ENCODE measurements at regions not wholly inside any gene's neighbourhood (a gene's known extent, or its start where the extent isn't known, plus 50 kb on each side); places are given as distances from the start of the nearest gene placed in this dataset.
"Not testable (repeated sequence)": the region's sequence is repeated elsewhere in the genome, so short reads cannot be mapped to it uniquely, and the experiment has no call there.

- H3K9me3 ChIP-seq (ENCODE audit: insufficient read depth, low read depth, low read length); H3K27me3 ChIP-seq (ENCODE audit: insufficient read depth, low read length); H3K4me1 ChIP-seq (ENCODE audit: insufficient read depth, low read length); H3K27ac ChIP-seq (ENCODE audit: low read depth, low read length); H3K9ac ChIP-seq (ENCODE audit: low read depth, low read length); H3K36me3 ChIP-seq (ENCODE audit: insufficient read depth, low read length); H3K4me3 ChIP-seq (ENCODE audit: low read length): not testable (repeated sequence)
- WGBS = 97% methylated on average over 2 of the region's 3 CpGs
Measured at GRCh38 chr16:86267657-86268056, 242.7 kb upstream of the FOXF1 start.

- H3K9me3 ChIP-seq (ENCODE audit: insufficient read depth, low read depth, low read length) = no peaks in the 10 kb centered on the region
- H3K27me3 ChIP-seq (ENCODE audit: insufficient read depth, low read length) = no peaks in the 10 kb centered on the region
- H3K27ac ChIP-seq (ENCODE audit: low read depth, low read length) = no peak overlapping the region
- no peak overlapping the region for H3K9ac ChIP-seq (ENCODE audit: low read depth, low read length)
- no peaks in the 10 kb centered on the region; the same call in 1 of the 2 replicates for H3K4me1 ChIP-seq (ENCODE audit: insufficient read depth, low read length)
- no peak overlapping the region for H3K4me3 ChIP-seq (ENCODE audit: low read length)
- no peaks in the 10 kb centered on the region for H3K36me3 ChIP-seq (ENCODE audit: insufficient read depth, low read length)
- WGBS = 76% methylated on average over 7 of the region's 7 CpGs
Measured at GRCh38 chr16:86270696-86271095, 239.6 kb upstream of the FOXF1 start.

- Histone ChIP-seq H3K27ac (ENCODE audit: low read depth, low read length) (no peak overlapping the region), H3K4me1 (ENCODE audit: insufficient read depth, low read length) (peaks cover 10% of the 10 kb centered on the region; the same call in 1 of the 2 replicates), H3K4me3 (ENCODE audit: low read length) (no peak overlapping the region), H3K9me3 (ENCODE audit: insufficient read depth, low read depth, low read length) (no peaks in the 10 kb centered on the region), H3K9ac (ENCODE audit: low read depth, low read length) (no peak overlapping the region), H3K27me3 (ENCODE audit: insufficient read depth, low read length) (0 out of 2 replicates have a peak, but pooled peaks cover 4% of the 10 kb centered on the region), H3K36me3 (ENCODE audit: insufficient read depth, low read length) (no peaks in the 10 kb centered on the region)
- 100% methylated on average over 1 of the region's 1 CpG for WGBS
Measured at GRCh38 chr16:86272744-86273143, 237.6 kb upstream of the FOXF1 start.

GRCh38 chr16:86277221-86277620 is 233.1 kb upstream of the FOXF1 start:
- H3K9ac ChIP-seq (ENCODE audit: low read depth, low read length) = no peak overlapping the region
- H3K27ac ChIP-seq (ENCODE audit: low read depth, low read length) = peak overlapping the region; percentile 45; the same call in 1 of the 2 replicates
- no peaks in the 10 kb centered on the region for H3K36me3 ChIP-seq (ENCODE audit: insufficient read depth, low read length)
- H3K27me3 ChIP-seq (ENCODE audit: insufficient read depth, low read length) = peaks cover 17% of the 10 kb centered on the region
- peaks cover 19% of the 10 kb centered on the region; the same call in 1 of the 2 replicates for H3K4me1 ChIP-seq (ENCODE audit: insufficient read depth, low read length)
- H3K9me3 ChIP-seq (ENCODE audit: insufficient read depth, low read depth, low read length) = no peaks in the 10 kb centered on the region
- no peak overlapping the region for H3K4me3 ChIP-seq (ENCODE audit: low read length)
- WGBS = 34% methylated on average over 3 of the region's 3 CpGs

- not testable (repeated sequence) for H3K36me3 ChIP-seq (ENCODE audit: insufficient read depth, low read length); H3K9ac ChIP-seq (ENCODE audit: low read depth, low read length); H3K4me3 ChIP-seq (ENCODE audit: low read length); H3K9me3 ChIP-seq (ENCODE audit: insufficient read depth, low read depth, low read length)
- H3K27ac ChIP-seq (ENCODE audit: low read depth, low read length) = peak overlapping the region; percentile 45; the same call in 1 of the 2 replicates
- H3K27me3 ChIP-seq (ENCODE audit: insufficient read depth, low read length) = peaks cover 24% of the 10 kb centered on the region
- peaks cover 19% of the 10 kb centered on the region; the same call in 1 of the 2 replicates for H3K4me1 ChIP-seq (ENCODE audit: insufficient read depth, low read length)
- WGBS = 89% methylated on average over 3 of the region's 4 CpGs
Measured at GRCh38 chr16:86277859-86278258, 232.5 kb upstream of the FOXF1 start.

GRCh38 chr16:86281421-86281820 is 228.9 kb upstream of the FOXF1 start:
- no peaks in the 10 kb centered on the region for H3K9me3 ChIP-seq (ENCODE audit: insufficient read depth, low read depth, low read length)
- no peak overlapping the region for H3K4me3 ChIP-seq (ENCODE audit: low read length)
- no peak overlapping the region for H3K27ac ChIP-seq (ENCODE audit: low read depth, low read length)
- WGBS = 90% methylated on average over 12 of the region's 12 CpGs
- H3K9ac ChIP-seq (ENCODE audit: low read depth, low read length) = no peak overlapping the region
- peaks cover 58% of the 10 kb centered on the region for H3K27me3 ChIP-seq (ENCODE audit: insufficient read depth, low read length)
- H3K4me1 ChIP-seq (ENCODE audit: insufficient read depth, low read length) = peaks cover 30% of the 10 kb centered on the region
- no peaks in the 10 kb centered on the region for H3K36me3 ChIP-seq (ENCODE audit: insufficient read depth, low read length)

- H3K27me3 ChIP-seq (ENCODE audit: insufficient read depth, low read length) = peaks cover 75% of the 10 kb centered on the region
- H3K9me3 ChIP-seq (ENCODE audit: insufficient read depth, low read depth, low read length) = no peaks in the 10 kb centered on the region
- H3K36me3 ChIP-seq (ENCODE audit: insufficient read depth, low read length) = no peaks in the 10 kb centered on the region
- H3K27ac ChIP-seq (ENCODE audit: low read depth, low read length) = no peak overlapping the region
- WGBS = 79% methylated on average over 5 of the region's 5 CpGs
- peaks cover 29% of the 10 kb centered on the region for H3K4me1 ChIP-seq (ENCODE audit: insufficient read depth, low read length)
- H3K9ac ChIP-seq (ENCODE audit: low read depth, low read length) = no peak overlapping the region
- no peak overlapping the region for H3K4me3 ChIP-seq (ENCODE audit: low read length)
Measured at GRCh38 chr16:86283944-86284343, 226.4 kb upstream of the FOXF1 start.

- no peaks in the 10 kb centered on the region for H3K9me3 ChIP-seq (ENCODE audit: insufficient read depth, low read depth, low read length)
- 44% methylated on average over 6 of the region's 6 CpGs for WGBS
- H3K36me3 ChIP-seq (ENCODE audit: insufficient read depth, low read length) = no peaks in the 10 kb centered on the region
- no peak overlapping the region for H3K9ac ChIP-seq (ENCODE audit: low read depth, low read length)
- peaks cover 90% of the 10 kb centered on the region for H3K27me3 ChIP-seq (ENCODE audit: insufficient read depth, low read length)
- peaks cover 39% of the 10 kb centered on the region for H3K4me1 ChIP-seq (ENCODE audit: insufficient read depth, low read length)
- H3K27ac ChIP-seq (ENCODE audit: low read depth, low read length) = no peak overlapping the region
- H3K4me3 ChIP-seq (ENCODE audit: low read length) = no peak overlapping the region; the same call in 1 of the 2 replicates
Measured at GRCh38 chr16:86285421-86285820, 224.9 kb upstream of the FOXF1 start.

GRCh38 chr16:86285938-86286921 is 224.1 kb upstream of the FOXF1 start:
- Histone ChIP-seq H3K9me3 (ENCODE audit: insufficient read depth, low read depth, low read length) (no peaks in the 10 kb centered on the region), H3K4me3 (ENCODE audit: low read length) (peak overlapping the region; percentile 51), H3K27me3 (ENCODE audit: insufficient read depth, low read length) (peaks cover 98% of the 10 kb centered on the region), H3K27ac (ENCODE audit: low read depth, low read length) (no peak overlapping the region), H3K4me1 (ENCODE audit: insufficient read depth, low read length) (peaks cover 39% of the 10 kb centered on the region), H3K36me3 (ENCODE audit: insufficient read depth, low read length) (no peaks in the 10 kb centered on the region), H3K9ac (ENCODE audit: low read depth, low read length) (no peak overlapping the region)
- WGBS = 6% methylated on average over 55 of the region's 55 CpGs

GRCh38 chr16:86286991-86287663 is 223.2 kb upstream of the FOXF1 start:
- Histone ChIP-seq H3K4me3 (ENCODE audit: low read length) (peak overlapping the region; percentile 51), H3K9me3 (ENCODE audit: insufficient read depth, low read depth, low read length) (no peaks in the 10 kb centered on the region), H3K27me3 (ENCODE audit: insufficient read depth, low read length) (peaks cover 99% of the 10 kb centered on the region), H3K36me3 (ENCODE audit: insufficient read depth, low read length) (no peaks in the 10 kb centered on the region), H3K27ac (ENCODE audit: low read depth, low read length) (no peak overlapping the region), H3K4me1 (ENCODE audit: insufficient read depth, low read length) (peaks cover 32% of the 10 kb centered on the region), H3K9ac (ENCODE audit: low read depth, low read length) (no peak overlapping the region)
- under 1% methylated on average over 49 of the region's 49 CpGs for WGBS

- Histone ChIP-seq H3K9ac (ENCODE audit: low read depth, low read length) (no peak overlapping the region), H3K4me1 (ENCODE audit: insufficient read depth, low read length) (peaks cover 31% of the 10 kb centered on the region), H3K27ac (ENCODE audit: low read depth, low read length) (no peak overlapping the region), H3K36me3 (ENCODE audit: insufficient read depth, low read length) (no peaks in the 10 kb centered on the region), H3K27me3 (ENCODE audit: insufficient read depth, low read length) (peaks cover 99% of the 10 kb centered on the region), H3K4me3 (ENCODE audit: low read length) (peak overlapping the region; percentile 51), H3K9me3 (ENCODE audit: insufficient read depth, low read depth, low read length) (no peaks in the 10 kb centered on the region)
- 2% methylated on average over 8 of the region's 8 CpGs for whole genome bisulfite sequencing
Measured at GRCh38 chr16:86287664-86288201, 222.6 kb upstream of the FOXF1 start.

Data from HUES64 (cell line).